ENCODE measurements at regions not wholly inside any gene's neighbourhood (a gene's known extent, or its start where the extent isn't known, plus 50 kb on each side); places are given as distances from the start of the nearest gene placed in this dataset.

GRCh38 chr4:146998157-146998556 is 52.5 kb upstream of the TTC29 start:
- Histone ChIP-seq H3K4me3 (no peak overlapping the region), H3K27ac (no peak overlapping the region), H3K9me3 (peaks cover 0 to 5% (median 0%) of the 10 kb centered on the region in 12 donors), H3K27me3 (no peaks in the 10 kb centered on the region), H3K4me1 (no peaks in the 10 kb centered on the region), H3K36me3 (no peaks in the 10 kb centered on the region)
- 75 to 84% (median 77%) methylated on average over 2 of the region's 2 CpGs for WGBS, 4 donors
- TF ChIP-seq CTCF (IDR thresholded peaks at IDR 0.05) (no peak), POLR2A (IDR thresholded peaks at IDR 0.05) (no peak)
- no peak for DNase-seq
- intact Hi-C loops (cut with DNase I), result no loop called here
- ATAC-seq, result no peak

- intact Hi-C loops (cut with DNase I), result no loop called here
- H3K4me3 ChIP-seq, result no peak overlapping the region
- no peaks in the 10 kb centered on the region for H3K9me3 ChIP-seq
- DNase-seq (no peak), ATAC-seq (no peak)
- H3K27ac ChIP-seq, result no peak overlapping the region
- 71 to 76% (median 74%) methylated on average over 9 of the region's 9 CpGs for WGBS, 4 donors
- H3K4me1 ChIP-seq, result no peaks in the 10 kb centered on the region
- TF ChIP-seq POLR2A (IDR thresholded peaks at IDR 0.05) (no peak), CTCF (IDR thresholded peaks at IDR 0.05) (no peak)
- H3K27me3 ChIP-seq, result no peaks in the 10 kb centered on the region
- H3K36me3 ChIP-seq, result no peaks in the 10 kb centered on the region
These were observed 58.5 kb upstream of the TTC29 start for GRCh38 chr4:147003956-147004809.

GRCh38 chr4:147006229-147006628 is 60.6 kb upstream of the TTC29 start:
- H3K27ac ChIP-seq, result no peak overlapping the region
- H3K27me3 ChIP-seq, result peaks cover 0 to 3% (median 0%) of the 10 kb centered on the region in 9 donors
- no peak overlapping the region for H3K4me3 ChIP-seq
- TF ChIP-seq CTCF (IDR thresholded peaks at IDR 0.05), result no peak
- no peak for TF ChIP-seq POLR2A (IDR thresholded peaks at IDR 0.05)
- no peaks in the 10 kb centered on the region for H3K4me1 ChIP-seq
- 80 to 91% (median 86%) methylated on average over 2 of the region's 2 CpGs for WGBS, 4 donors
- H3K36me3 ChIP-seq, result no peaks in the 10 kb centered on the region
- ATAC-seq (no peak), DNase-seq (no peak)
- intact Hi-C loops (cut with DNase I), result no loop called here
- no peaks in the 10 kb centered on the region for H3K9me3 ChIP-seq

GRCh38 chr4:147009875-147010274 is 64.2 kb upstream of the TTC29 start:
- intact Hi-C loops (cut with DNase I), result loop anchor here in 3 of 10 donors (10.0 kb wide), 2 partner anchors 585 to 665 kb away; no protein-coding TSS in a partner anchor
- no peaks in the 10 kb centered on the region for H3K9me3 ChIP-seq
- ATAC-seq, result no peak
- peaks cover 0 to 4% (median 0%) of the 10 kb centered on the region in 9 donors for H3K27me3 ChIP-seq
- H3K4me3 ChIP-seq, result no peak overlapping the region
- TF ChIP-seq POLR2A (IDR thresholded peaks at IDR 0.05) (no peak), CTCF (IDR thresholded peaks at IDR 0.05) (no peak)
- WGBS, 4 donors, result 85 to 87% (median 87%) methylated on average over 4 of the region's 4 CpGs
- no peak for DNase-seq
- H3K4me1 ChIP-seq, result no peaks in the 10 kb centered on the region
- H3K36me3 ChIP-seq, result no peaks in the 10 kb centered on the region
- no peak overlapping the region for H3K27ac ChIP-seq
